DMS 273 (cell line): ENCODE measurements at regions not wholly inside any gene's neighbourhood (a gene's known extent, or its start where the extent isn't known, plus 50 kb on each side); places are given as distances from the start of the nearest gene placed in this dataset.
A peak's percentile ranks its signal among the peaks of the same experiment; 100 is the strongest.
"Not testable (repeated sequence)": the region's sequence is repeated elsewhere in the genome, so short reads cannot be mapped to it uniquely, and the experiment has no call there.

Experiments
- DNase-seq: peaks from one replicate; lab custom pipeline; 2025; ENCODE audit not compliant: unreplicated experiment; lab: John Stamatoyannopoulos, UW

GRCh38 chr12:131445795-131446194 is 265.1 kb upstream of the SFSWAP start:
- no peak for DNase-seq

- not testable (repeated sequence) for DNase-seq
These were observed 263.3 kb upstream of the SFSWAP start for GRCh38 chr12:131447636-131448035.

GRCh38 chr12:131448254-131448795 is 262.6 kb upstream of the SFSWAP start:
- no peak for DNase-seq

GRCh38 chr12:131449027-131449426 is 261.9 kb upstream of the SFSWAP start:
- no peak for DNase-seq

- peak; percentile 55 for DNase-seq
These were observed 258.4 kb upstream of the SFSWAP start for GRCh38 chr12:131452444-131452860.

GRCh38 chr12:131454418-131455217 is 256.3 kb upstream of the SFSWAP start:
- DNase-seq = peak; percentile 68

- no peak for DNase-seq
These were observed 255.7 kb upstream of the SFSWAP start for GRCh38 chr12:131455218-131455506.

GRCh38 chr12:131455581-131456110 is 255.2 kb upstream of the SFSWAP start:
- no peak for DNase-seq

- no peak for DNase-seq
These were observed 254.4 kb upstream of the SFSWAP start for GRCh38 chr12:131456301-131457027.

- no peak for DNase-seq
These were observed 253.9 kb upstream of the SFSWAP start for GRCh38 chr12:131457028-131457310.

- no peak for DNase-seq
These were observed 253.4 kb upstream of the SFSWAP start for GRCh38 chr12:131457331-131458047.

GRCh38 chr12:131458048-131458374 is 252.9 kb upstream of the SFSWAP start:
- no peak for DNase-seq

GRCh38 chr12:131458931-131459772 is 251.7 kb upstream of the SFSWAP start:
- DNase-seq = no peak

GRCh38 chr12:131459773-131460365 is 251.0 kb upstream of the SFSWAP start:
- no peak for DNase-seq

- DNase-seq = no peak
These were observed 250.4 kb upstream of the SFSWAP start for GRCh38 chr12:131460520-131460919.

GRCh38 chr12:131461096-131461495 is 249.8 kb upstream of the SFSWAP start:
- DNase-seq = no peak

- DNase-seq = no peak
These were observed 247.7 kb upstream of the SFSWAP start for GRCh38 chr12:131463174-131463573.

- no peak for DNase-seq
These were observed 246.8 kb upstream of the SFSWAP start for GRCh38 chr12:131464081-131464480.

- no peak for DNase-seq
These were observed 244.6 kb upstream of the SFSWAP start for GRCh38 chr12:131466306-131466705.

- DNase-seq = no peak
These were observed 244.0 kb upstream of the SFSWAP start for GRCh38 chr12:131466932-131467331.
